ENCODE measurements at regions not wholly inside any gene's neighbourhood (a gene's known extent, or its start where the extent isn't known, plus 50 kb on each side); places are given as distances from the start of the nearest gene placed in this dataset.

DNA sequence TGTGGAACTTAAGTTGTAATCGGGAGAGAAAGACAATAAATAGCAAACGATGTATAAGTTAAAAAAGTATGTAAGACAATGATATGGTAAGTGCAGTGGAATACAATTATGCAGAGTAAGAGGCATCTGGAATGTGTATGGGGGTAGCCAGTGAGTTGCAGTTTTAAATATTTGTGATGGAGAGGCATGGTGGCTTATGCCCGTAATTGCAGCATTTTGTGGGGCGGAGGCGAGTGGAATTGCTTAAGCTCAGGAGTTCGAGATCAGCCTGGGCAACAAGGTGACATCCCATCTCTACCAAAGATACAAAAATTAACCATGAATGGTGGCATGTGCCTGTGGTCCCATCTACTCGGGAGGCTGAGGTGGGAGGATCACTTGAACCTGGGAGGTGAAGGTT is 52.5 kb upstream of the WDFY3 start:
- no peaks in the 10 kb centered on the region for H3K9me2 ChIP-seq (replicated peaks; ENCODE audit: insufficient read depth, low read length)
- H3K36me3 ChIP-seq (ENCODE audit: low read length), result no peaks in the 10 kb centered on the region
- no peaks in the 10 kb centered on the region for H3F3A ChIP-seq (ENCODE audit: insufficient read depth)
- H3K4me3 ChIP-seq (ENCODE audit: insufficient read depth, low read length, poor library complexity, severe bottlenecking), result no peak overlapping the region
- no peak overlapping the region for H3K27ac ChIP-seq (ENCODE audit: low read depth, low read length)
- no peak overlapping the region for H3K4me2 ChIP-seq (ENCODE audit: low read depth, low read length, poor library complexity, severe bottlenecking)
- no peaks in the 10 kb centered on the region for H3K9me3 ChIP-seq (ENCODE audit: insufficient read depth, low read length)
- H2AFZ ChIP-seq (ENCODE audit: low read depth, low read length, severe bottlenecking), result no peak overlapping the region
- H4K20me1 ChIP-seq (ENCODE audit: low read depth, low read length), result no peaks in the 10 kb centered on the region
- H3K27me3 ChIP-seq (ENCODE audit: low read length), result no peaks in the 10 kb centered on the region
- H3K9ac ChIP-seq (ENCODE audit: low read length), result no peak overlapping the region
- TF ChIP-seq EZH2phosphoT487 (conservative IDR thresholded peaks at IDR 0.05; ENCODE audit: low read length), result no peak
- TF ChIP-seq CTCF (IDR thresholded peaks at IDR 0.05; ENCODE audit: insufficient read depth, low read length, poor library complexity, severe bottlenecking), result no peak
- H3K79me2 ChIP-seq (ENCODE audit: insufficient read depth, low read length), result no peaks in the 10 kb centered on the region

- no peak overlapping the region for H3K4me3 ChIP-seq (ENCODE audit: insufficient read depth, low read length, poor library complexity, severe bottlenecking)
- no peaks in the 10 kb centered on the region for H3K79me2 ChIP-seq (ENCODE audit: insufficient read depth, low read length)
- TF ChIP-seq EZH2phosphoT487 (conservative IDR thresholded peaks at IDR 0.05; ENCODE audit: low read length), result no peak
- TF ChIP-seq CTCF (IDR thresholded peaks at IDR 0.05; ENCODE audit: insufficient read depth, low read length, poor library complexity, severe bottlenecking), result no peak
- H3K4me2 ChIP-seq (ENCODE audit: low read depth, low read length, poor library complexity, severe bottlenecking), result no peak overlapping the region
- no peaks in the 10 kb centered on the region for H3K36me3 ChIP-seq (ENCODE audit: low read length)
- no peak overlapping the region for H3K9ac ChIP-seq (ENCODE audit: low read length)
- no peaks in the 10 kb centered on the region for H4K20me1 ChIP-seq (ENCODE audit: low read depth, low read length)
- H3K9me3 ChIP-seq (ENCODE audit: insufficient read depth, low read length), result no peaks in the 10 kb centered on the region
- no peaks in the 10 kb centered on the region for H3K27me3 ChIP-seq (ENCODE audit: low read length)
- H3K9me2 ChIP-seq (replicated peaks; ENCODE audit: insufficient read depth, low read length), result no peaks in the 10 kb centered on the region
- no peak overlapping the region for H3K27ac ChIP-seq (ENCODE audit: low read depth, low read length)
- no peaks in the 10 kb centered on the region for H3F3A ChIP-seq (ENCODE audit: insufficient read depth)
- H2AFZ ChIP-seq (ENCODE audit: low read depth, low read length, severe bottlenecking), result no peak overlapping the region
Observed at GRCh38 chr4:85019411-85019810, 52.9 kb upstream of the WDFY3 start.

DNA sequence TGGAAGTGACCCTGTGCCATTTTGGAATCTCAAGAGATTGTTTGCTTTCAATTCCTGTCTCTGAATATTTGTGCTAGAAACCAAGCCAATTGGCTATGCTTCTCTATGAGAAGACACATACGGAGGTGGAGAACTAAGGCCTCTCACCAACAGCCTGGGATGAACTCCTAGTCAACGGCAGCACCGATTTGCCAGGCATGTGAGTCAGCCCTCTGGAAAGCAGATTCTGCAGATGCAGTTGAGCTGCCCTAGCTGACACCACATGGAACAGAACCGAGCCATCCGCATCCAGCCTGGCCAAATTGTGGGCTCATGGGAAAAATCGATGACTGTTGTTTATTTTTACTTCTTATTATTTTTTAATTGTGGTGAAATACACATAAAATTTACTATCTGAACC is 58.2 kb upstream of the WDFY3 start:
- Histone ChIP-seq H3K27ac (ENCODE audit: low read depth, low read length) (no peak overlapping the region), H4K20me1 (ENCODE audit: low read depth, low read length) (no peaks in the 10 kb centered on the region), H3K9me3 (ENCODE audit: insufficient read depth, low read length) (no peaks in the 10 kb centered on the region), H2AFZ (ENCODE audit: low read depth, low read length, severe bottlenecking) (no peak overlapping the region), H3K36me3 (ENCODE audit: low read length) (no peaks in the 10 kb centered on the region), H3K9ac (ENCODE audit: low read length) (no peak overlapping the region), H3F3A (ENCODE audit: insufficient read depth) (no peaks in the 10 kb centered on the region), H3K27me3 (ENCODE audit: low read length) (no peaks in the 10 kb centered on the region), H3K79me2 (ENCODE audit: insufficient read depth, low read length) (no peaks in the 10 kb centered on the region), H3K9me2 (replicated peaks; ENCODE audit: insufficient read depth, low read length) (no peaks in the 10 kb centered on the region), H3K4me3 (ENCODE audit: insufficient read depth, low read length, poor library complexity, severe bottlenecking) (no peak overlapping the region), H3K4me2 (ENCODE audit: low read depth, low read length, poor library complexity, severe bottlenecking) (no peak overlapping the region)
- TF ChIP-seq EZH2phosphoT487 (conservative IDR thresholded peaks at IDR 0.05; ENCODE audit: low read length) (no peak), CTCF (IDR thresholded peaks at IDR 0.05; ENCODE audit: insufficient read depth, low read length, poor library complexity, severe bottlenecking) (no peak)

DNA sequence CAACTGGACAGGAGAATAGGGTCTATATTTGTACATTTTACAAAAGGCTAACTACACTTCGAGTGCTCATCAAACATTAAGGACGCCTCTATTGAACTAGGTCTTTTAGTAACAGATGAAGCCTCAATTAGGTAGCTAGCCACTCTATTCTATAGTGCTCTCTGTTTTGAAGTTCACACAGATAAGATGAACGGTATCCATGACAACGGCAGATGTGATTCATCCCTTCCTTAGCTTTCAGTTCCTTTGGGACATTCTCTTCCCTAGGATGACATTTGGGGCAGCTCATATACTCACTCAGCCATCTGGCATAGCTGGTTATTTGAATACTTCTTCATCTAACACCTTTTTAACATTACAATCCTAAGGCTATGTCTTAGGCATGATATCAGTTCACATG is 62.4 kb upstream of the WDFY3 start:
- Histone ChIP-seq H3K4me2 (ENCODE audit: low read depth, low read length, poor library complexity, severe bottlenecking) (no peak overlapping the region), H3F3A (ENCODE audit: insufficient read depth) (no peaks in the 10 kb centered on the region), H2AFZ (ENCODE audit: low read depth, low read length, severe bottlenecking) (no peak overlapping the region), H3K9me2 (replicated peaks; ENCODE audit: insufficient read depth, low read length) (no peaks in the 10 kb centered on the region), H4K20me1 (ENCODE audit: low read depth, low read length) (no peaks in the 10 kb centered on the region), H3K79me2 (ENCODE audit: insufficient read depth, low read length) (no peaks in the 10 kb centered on the region), H3K27ac (ENCODE audit: low read depth, low read length) (no peak overlapping the region), H3K36me3 (ENCODE audit: low read length) (no peaks in the 10 kb centered on the region), H3K9me3 (ENCODE audit: insufficient read depth, low read length) (no peaks in the 10 kb centered on the region), H3K27me3 (ENCODE audit: low read length) (no peaks in the 10 kb centered on the region), H3K9ac (ENCODE audit: low read length) (no peak overlapping the region), H3K4me3 (ENCODE audit: insufficient read depth, low read length, poor library complexity, severe bottlenecking) (no peak overlapping the region)
- no peak for TF ChIP-seq CTCF (IDR thresholded peaks at IDR 0.05; ENCODE audit: insufficient read depth, low read length, poor library complexity, severe bottlenecking)
- TF ChIP-seq EZH2phosphoT487 (conservative IDR thresholded peaks at IDR 0.05; ENCODE audit: low read length), result no peak

Data from SU-DHL-6 (cell line).